HG03280 (cell line): ENCODE measurements at regions not wholly inside any gene's neighbourhood (a gene's known extent, or its start where the extent isn't known, plus 50 kb on each side); places are given as distances from the start of the nearest gene placed in this dataset.

Experiments
- ATAC-seq: cut with Tn5 transposase; IDR thresholded peaks from one replicate; pipeline ENCODE4 v1.9.1; 2021; ENCODE audit warnings: mild to moderate bottlenecking, moderate library complexity; ENCODE audit not compliant: unreplicated experiment

- ATAC-seq, result peak; percentile 58
These were observed 59.8 kb upstream of the POU5F2 start for GRCh38 chr5:93800988-93801811.

GRCh38 chr5:93794954-93795353 is 53.6 kb upstream of the POU5F2 start:
- ATAC-seq, result no peak

DNA sequence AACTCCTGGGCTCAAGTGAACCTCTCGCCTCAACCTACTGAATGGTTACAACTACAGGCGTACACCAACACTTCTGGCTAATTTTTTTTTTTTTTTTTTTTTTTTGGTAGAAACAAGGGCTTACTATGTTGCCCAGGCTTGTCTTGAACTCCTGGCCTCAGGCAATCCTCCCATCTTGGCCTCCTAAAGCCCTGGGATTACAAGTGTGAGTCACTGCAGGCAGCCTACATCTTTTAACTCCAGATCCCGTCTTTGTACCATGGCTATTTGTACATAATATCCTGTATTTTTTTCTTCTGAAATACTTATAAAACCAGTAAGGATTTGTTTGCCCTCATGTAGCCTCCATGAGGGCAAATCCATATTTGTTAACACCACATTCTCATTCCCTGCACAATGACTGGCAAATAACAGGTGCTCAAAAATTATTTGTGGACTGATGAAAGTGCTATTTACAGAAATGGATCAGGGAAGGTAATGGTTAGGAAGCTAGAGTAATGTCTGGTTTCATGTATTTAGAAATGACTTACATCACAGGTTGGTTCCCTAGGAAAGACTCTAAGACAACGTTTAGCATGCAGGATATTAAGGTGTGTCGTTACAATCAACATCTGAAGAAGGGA is 51.9 kb upstream of the POU5F2 start:
- ATAC-seq, result no peak

DNA sequence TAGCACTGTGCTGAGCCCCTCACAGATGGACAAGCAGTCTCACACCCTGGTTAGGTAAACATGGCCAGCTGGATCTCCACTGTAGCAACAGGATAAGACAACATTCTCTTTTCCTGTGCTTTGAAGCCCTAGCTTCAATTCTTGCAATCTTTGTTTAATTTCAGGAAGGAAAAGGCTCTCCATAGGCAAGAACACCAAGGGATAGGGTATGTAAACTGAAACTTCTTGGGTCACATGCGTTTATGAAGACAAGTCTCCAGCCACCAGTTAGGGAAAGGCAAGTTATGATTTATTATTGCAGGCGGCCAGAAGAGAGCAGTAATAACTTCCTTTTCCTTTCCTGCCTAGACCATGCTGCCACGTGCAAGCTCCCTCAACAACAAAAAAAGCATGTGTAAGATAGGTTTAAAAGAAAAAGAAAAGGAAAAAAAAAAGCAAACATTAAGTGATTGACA is 50.1 kb upstream of the POU5F2 start:
- no peak for ATAC-seq
